ENCODE measurements at regions not wholly inside any gene's neighbourhood (a gene's known extent, or its start where the extent isn't known, plus 50 kb on each side); places are given as distances from the start of the nearest gene placed in this dataset.

GRCh38 chr11:119512369-119512768 lies 89.4 kb upstream of the THY1 start:
- intact Hi-C loops (cut with DNase I) = no loop called here
- no peaks in the 10 kb centered on the region for H3K9me3 ChIP-seq
- TF ChIP-seq POLR2A (IDR thresholded peaks at IDR 0.05) = no peak
- no peak for TF ChIP-seq CTCF (IDR thresholded peaks at IDR 0.05)
- no peak for TF ChIP-seq POLR2AphosphoS5 (IDR thresholded peaks at IDR 0.05; ENCODE audit: insufficient read depth in 1 of 2, low read depth in 1 of 2)
- DNase-seq (ENCODE audit: extremely low spot score in 2 of 2) = no peak
- no peaks in the 10 kb centered on the region for H3K27me3 ChIP-seq
- H3K4me3 ChIP-seq = no peak overlapping the region
- no peaks in the 10 kb centered on the region for H3K36me3 ChIP-seq
- H3K4me1 ChIP-seq = no peaks in the 10 kb centered on the region
- H3K27ac ChIP-seq = no peak overlapping the region

- intact Hi-C loops (cut with DNase I) = no loop called here
- Histone ChIP-seq H3K27ac (no peak overlapping the region), H3K4me1 (no peaks in the 10 kb centered on the region), H3K9me3 (no peaks in the 10 kb centered on the region), H3K4me3 (no peak overlapping the region), H3K27me3 (no peaks in the 10 kb centered on the region), H3K36me3 (no peaks in the 10 kb centered on the region)
- TF ChIP-seq CTCF (IDR thresholded peaks at IDR 0.05) (no peak), POLR2AphosphoS5 (IDR thresholded peaks at IDR 0.05; ENCODE audit: insufficient read depth in 1 of 2, low read depth in 1 of 2) (no peak), POLR2A (IDR thresholded peaks at IDR 0.05) (no peak)
- DNase-seq (ENCODE audit: extremely low spot score in 2 of 2) = no peak
These were observed 88.8 kb upstream of the THY1 start for GRCh38 chr11:119511614-119512306.

DNA sequence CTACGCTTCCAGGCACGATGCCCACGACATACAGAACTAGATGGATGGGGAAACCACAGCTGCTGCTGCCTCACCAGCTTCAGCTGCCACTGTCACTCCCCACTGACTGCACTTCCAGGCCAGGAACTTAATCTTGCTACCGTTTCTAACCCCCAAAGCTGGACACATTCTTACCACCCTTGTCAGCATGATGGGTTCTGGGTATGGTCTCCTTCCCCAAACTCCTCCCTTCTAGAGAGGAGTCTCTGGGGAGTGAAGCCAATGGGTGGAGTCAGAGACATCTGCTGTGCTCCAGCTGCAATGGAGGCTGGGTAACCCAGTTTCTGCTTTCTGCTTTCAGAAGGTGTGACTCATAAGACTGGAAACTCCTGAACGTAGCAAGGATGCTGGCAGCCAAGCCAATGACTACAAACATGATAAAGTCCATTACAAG lies 87.0 kb upstream of the THY1 start:
- Histone ChIP-seq H3K27me3 (no peaks in the 10 kb centered on the region), H3K36me3 (no peaks in the 10 kb centered on the region), H3K4me3 (no peak overlapping the region), H3K27ac (no peak overlapping the region), H3K4me1 (no peaks in the 10 kb centered on the region), H3K9me3 (no peaks in the 10 kb centered on the region)
- no peak for DNase-seq (ENCODE audit: extremely low spot score in 2 of 2)
- intact Hi-C loops (cut with DNase I) = no loop called here
- peak in 1 of 2 donors; percentile 48 for TF ChIP-seq POLR2AphosphoS5 (IDR thresholded peaks at IDR 0.05; ENCODE audit: insufficient read depth in 1 of 2, low read depth in 1 of 2)
- TF ChIP-seq POLR2A (IDR thresholded peaks at IDR 0.05) = no peak
- no peak for TF ChIP-seq CTCF (IDR thresholded peaks at IDR 0.05)

- no peaks in the 10 kb centered on the region for H3K4me1 ChIP-seq
- intact Hi-C loops (cut with DNase I) = no loop called here
These were observed 86.4 kb upstream of the THY1 start for GRCh38 chr11:119509282-119509841.

More at GRCh38 chr11:119509282-119509841, 86.4 kb upstream of the THY1 start:
- TF ChIP-seq CTCF (IDR thresholded peaks at IDR 0.05) (no peak), POLR2A (IDR thresholded peaks at IDR 0.05) (no peak), POLR2AphosphoS5 (IDR thresholded peaks at IDR 0.05; ENCODE audit: insufficient read depth in 1 of 2, low read depth in 1 of 2) (no peak)
- Histone ChIP-seq H3K36me3 (no peaks in the 10 kb centered on the region), H3K4me3 (no peak overlapping the region), H3K27me3 (no peaks in the 10 kb centered on the region), H3K9me3 (no peaks in the 10 kb centered on the region), H3K27ac (no peak overlapping the region)
- DNase-seq (ENCODE audit: extremely low spot score in 2 of 2) = no peak
